ENCODE measurements at regions not wholly inside any gene's neighbourhood (a gene's known extent, or its start where the extent isn't known, plus 50 kb on each side); places are given as distances from the start of the nearest gene placed in this dataset.

GRCh38 chr20:12786276-12786675 is 222.5 kb upstream of the SPTLC3 start:
- H3K4me3 Mint-ChIP-seq = no peak overlapping the region
- H3K14ac ChIP-seq (ENCODE audit: insufficient read depth, low read length) = no peak overlapping the region
- no peak overlapping the region for H2BK12ac ChIP-seq (ENCODE audit: insufficient read length, low read depth, low read length)

More at GRCh38 chr20:12786276-12786675, 222.5 kb upstream of the SPTLC3 start:
- Histone ChIP-seq H3K18ac (ENCODE audit: insufficient read length, low read depth, low read length) (no peak overlapping the region), H3K79me2 (ENCODE audit: insufficient read depth, low read length) (no peaks in the 10 kb centered on the region), H3K4ac (ENCODE audit: low read depth, low read length) (no peak overlapping the region), H3K79me1 (ENCODE audit: insufficient read depth, low read depth, low read length, poor library complexity, severe bottlenecking) (no peaks in the 10 kb centered on the region), H3K27ac (ENCODE audit: insufficient read length, low read depth, low read length) (no peak overlapping the region), H2AK5ac (ENCODE audit: insufficient read length, low read length) (no peak overlapping the region), H2BK5ac (ENCODE audit: insufficient read length, low read length) (no peak overlapping the region), H3K4me1 (ENCODE audit: insufficient read depth, low read length) (no peaks in the 10 kb centered on the region), H3K9ac (ENCODE audit: extremely low read depth, insufficient read length, low read length) (no peak overlapping the region), H3K56ac (ENCODE audit: insufficient read length, low read depth, low read length) (no peak overlapping the region), H2BK15ac (ENCODE audit: low read depth, low read length) (no peak overlapping the region), H2AFZ (ENCODE audit: low read length) (no peak overlapping the region), H3T11ph (ENCODE audit: low read length) (no peak overlapping the region), H3K4me2 (ENCODE audit: insufficient read depth, insufficient read length, low read length) (no peak overlapping the region), H2BK20ac (ENCODE audit: low read depth, low read length, poor library complexity, severe bottlenecking) (no peak overlapping the region), H4K5ac (ENCODE audit: insufficient read length, low read depth, low read length) (no peak overlapping the region), H3K27me3 (ENCODE audit: insufficient read depth, low read length) (no peaks in the 10 kb centered on the region), H4K20me1 (ENCODE audit: control insufficient read depth, insufficient read depth, insufficient read length) (no peaks in the 10 kb centered on the region), H3K23ac (ENCODE audit: insufficient read length, low read depth, low read length) (no peak overlapping the region), H3K23me2 (ENCODE audit: insufficient read length, low read depth, low read length, poor library complexity, severe bottlenecking) (no peaks in the 10 kb centered on the region), H3K9me3 (ENCODE audit: control insufficient read depth, low read depth, low read length) (no peaks in the 10 kb centered on the region), H2BK120ac (ENCODE audit: low read depth, low read length, poor library complexity, severe bottlenecking) (no peak overlapping the region), H4K91ac (ENCODE audit: insufficient read length, low read depth, low read length) (no peak overlapping the region), H4K8ac (replicated peaks; ENCODE audit: insufficient read length, low read depth, low read length) (no peak overlapping the region)
- peaks cover 12 to 13% of the 10 kb centered on the region in 2 experiments for H3K4me1 Mint-ChIP-seq
- no peaks in the 10 kb centered on the region for H3K9me3 Mint-ChIP-seq
- DNase-seq = no peak
- H3K36me3 Mint-ChIP-seq (ENCODE audit: insufficient read depth in 1 of 3, low read depth in 3 of 3) = no peaks in the 10 kb centered on the region; a peak in 2 of 7 replicates
- H3K27ac Mint-ChIP-seq = no peak overlapping the region
- no CpG with 5 or more reads among the region's 5 CpGs for WGBS (ENCODE audit: extremely low coverage, insufficient read length, low lambda C conversion rate)
- no peak for TF ChIP-seq CTCF (conservative IDR thresholded peaks at IDR 0.05)
- no peaks in the 10 kb centered on the region for H3K27me3 Mint-ChIP-seq (ENCODE audit: low read depth)
